ENCODE measurements at regions not wholly inside any gene's neighbourhood (a gene's known extent, or its start where the extent isn't known, plus 50 kb on each side); places are given as distances from the start of the nearest gene placed in this dataset.

DNA sequence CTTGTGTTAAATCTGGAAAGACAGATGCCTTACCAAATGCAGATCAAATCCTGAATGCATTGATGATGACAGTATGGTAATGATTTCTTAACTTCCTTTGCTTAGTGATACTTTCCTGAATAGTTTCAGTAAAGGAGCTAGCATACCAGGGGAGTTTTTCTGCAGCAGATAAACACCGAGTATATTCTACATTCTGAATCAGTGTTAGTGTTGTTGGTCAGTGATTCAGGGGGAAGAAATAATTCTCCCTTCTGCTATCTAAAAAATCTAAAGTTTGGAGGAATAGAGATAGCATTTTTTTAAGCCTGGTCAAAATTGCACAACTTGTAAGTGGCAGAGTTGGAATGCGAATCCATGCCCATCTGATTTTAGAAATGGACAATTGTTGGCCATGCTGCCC is 512.2 kb upstream of the MARCKS start:
- TF ChIP-seq, protein P1, sequence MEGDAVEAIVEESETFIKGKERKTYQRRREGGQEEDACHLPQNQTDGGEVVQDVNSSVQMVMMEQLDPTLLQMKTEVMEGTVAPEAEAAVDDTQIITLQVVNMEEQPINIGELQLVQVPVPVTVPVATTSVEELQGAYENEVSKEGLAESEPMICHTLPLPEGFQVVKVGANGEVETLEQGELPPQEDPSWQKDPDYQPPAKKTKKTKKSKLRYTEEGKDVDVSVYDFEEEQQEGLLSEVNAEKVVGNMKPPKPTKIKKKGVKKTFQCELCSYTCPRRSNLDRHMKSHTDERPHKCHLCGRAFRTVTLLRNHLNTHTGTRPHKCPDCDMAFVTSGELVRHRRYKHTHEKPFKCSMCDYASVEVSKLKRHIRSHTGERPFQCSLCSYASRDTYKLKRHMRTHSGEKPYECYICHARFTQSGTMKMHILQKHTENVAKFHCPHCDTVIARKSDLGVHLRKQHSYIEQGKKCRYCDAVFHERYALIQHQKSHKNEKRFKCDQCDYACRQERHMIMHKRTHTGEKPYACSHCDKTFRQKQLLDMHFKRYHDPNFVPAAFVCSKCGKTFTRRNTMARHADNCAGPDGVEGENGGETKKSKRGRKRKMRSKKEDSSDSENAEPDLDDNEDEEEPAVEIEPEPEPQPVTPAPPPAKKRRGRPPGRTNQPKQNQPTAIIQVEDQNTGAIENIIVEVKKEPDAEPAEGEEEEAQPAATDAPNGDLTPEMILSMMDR (IDR thresholded peaks at IDR 0.05; ENCODE audit: insufficient read depth, low read depth, low read length) = no peak
- no peak for DNase-seq (ENCODE audit: low read depth)
- no peak overlapping the region for H3K4me3 ChIP-seq (ENCODE audit: low read depth, low read length)

GRCh38 chr6:113347436-113347835 is 509.7 kb upstream of the MARCKS start:
- TF ChIP-seq, protein P1 (IDR thresholded peaks at IDR 0.05; ENCODE audit: insufficient read depth, low read depth, low read length) = no peak
- no peak for DNase-seq (ENCODE audit: low read depth)
- no peak overlapping the region for H3K4me3 ChIP-seq (ENCODE audit: low read depth, low read length)

- TF ChIP-seq, protein P1 (IDR thresholded peaks at IDR 0.05; ENCODE audit: insufficient read depth, low read depth, low read length) = no peak
- DNase-seq (ENCODE audit: low read depth) = peak; percentile 54
- H3K4me3 ChIP-seq (ENCODE audit: low read depth, low read length) = no peak overlapping the region
Observed at GRCh38 chr6:113350461-113350860, 506.7 kb upstream of the MARCKS start.

DNA sequence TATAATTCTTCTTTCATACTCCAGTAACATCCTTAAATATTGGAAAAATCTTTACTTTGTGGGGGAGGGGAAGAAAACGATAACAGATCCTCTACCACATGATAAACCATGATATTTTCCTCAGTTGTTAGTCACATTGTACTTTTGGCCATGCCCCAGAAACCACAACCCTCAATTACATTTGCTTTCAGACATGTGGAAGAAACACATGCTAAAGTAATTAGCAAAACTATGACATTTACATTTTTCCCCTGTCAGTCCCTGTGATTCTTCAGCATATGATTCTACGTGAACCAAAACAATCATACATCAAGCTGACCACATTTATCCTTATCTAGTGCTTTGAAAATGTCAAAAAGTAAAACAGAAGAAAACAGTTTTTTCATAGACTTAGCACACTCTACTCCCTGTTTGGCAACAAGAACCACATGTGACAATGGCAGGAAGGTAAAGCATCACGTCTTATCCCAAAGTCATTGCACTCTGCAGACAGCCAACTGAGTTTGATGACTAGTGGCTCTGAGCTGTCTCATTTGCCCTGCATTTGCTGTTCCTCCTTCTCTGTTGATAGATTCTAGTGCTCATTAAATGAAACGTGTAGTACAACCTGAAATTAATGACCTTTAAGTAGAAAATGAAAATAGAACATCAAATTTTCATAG is 505.8 kb upstream of the MARCKS start:
- no peak overlapping the region for H3K4me3 ChIP-seq (ENCODE audit: low read depth, low read length)
- peak; percentile 94 for DNase-seq (ENCODE audit: low read depth)
- TF ChIP-seq, protein P1 (IDR thresholded peaks at IDR 0.05; ENCODE audit: insufficient read depth, low read depth, low read length) = no peak

DNA sequence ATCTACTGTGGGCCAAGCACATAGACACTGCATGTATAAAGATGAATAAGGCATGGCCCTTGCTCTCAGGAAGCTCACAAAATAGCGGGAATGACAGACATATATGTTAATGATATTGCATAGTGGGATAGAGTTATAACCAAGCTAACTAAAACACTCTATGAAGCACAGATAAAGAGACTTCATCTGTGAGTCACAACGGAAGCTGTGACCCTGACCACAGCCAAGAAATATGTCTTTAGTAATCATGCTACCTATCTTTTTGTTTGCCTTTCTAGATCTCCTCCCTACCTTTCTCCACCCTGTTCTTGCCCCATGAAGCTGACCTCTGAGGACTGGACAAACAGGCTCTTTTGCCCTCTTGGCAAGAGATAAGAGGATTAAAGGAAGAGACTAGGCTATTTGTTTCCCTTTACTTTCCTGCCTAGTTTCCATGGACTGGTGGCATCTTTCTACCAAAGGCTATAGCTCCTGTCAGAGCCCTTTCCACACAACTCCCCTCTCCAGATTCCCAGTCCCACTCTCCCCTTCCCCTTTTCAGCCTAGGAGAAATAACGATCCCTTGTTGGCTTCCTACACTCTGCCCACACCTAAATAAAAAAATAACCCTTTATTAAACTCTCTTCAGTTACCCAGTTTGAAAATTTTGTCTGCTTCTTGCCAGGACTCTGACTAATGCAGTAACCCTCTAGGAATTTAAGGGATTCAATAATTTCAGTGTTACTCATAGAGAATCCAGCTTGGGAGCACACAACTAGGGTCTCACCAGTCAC is 504.9 kb upstream of the MARCKS start:
- DNase-seq (ENCODE audit: low read depth) = peak; percentile 73
- no peak overlapping the region for H3K4me3 ChIP-seq (ENCODE audit: low read depth, low read length)

DNA sequence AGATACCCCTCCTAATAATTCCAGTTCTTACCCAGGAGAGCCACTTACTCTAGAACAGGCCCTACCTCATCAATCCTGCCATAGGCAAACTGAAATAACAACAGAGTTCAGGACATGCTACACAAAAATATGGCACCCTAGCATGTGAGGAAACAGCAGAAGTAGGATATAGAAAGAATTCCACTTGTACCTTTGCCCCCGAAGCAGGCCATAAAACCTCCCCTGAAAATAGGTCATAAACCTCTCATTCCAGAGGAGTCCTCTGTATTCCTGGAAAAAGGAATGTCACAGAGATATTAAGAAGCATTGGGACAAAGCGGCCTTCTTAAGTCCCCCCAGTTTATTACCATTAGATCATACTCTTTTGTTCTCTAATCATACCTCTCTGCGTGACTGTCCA is 504.3 kb upstream of the MARCKS start:
- TF ChIP-seq, protein P1 (IDR thresholded peaks at IDR 0.05; ENCODE audit: insufficient read depth, low read depth, low read length) = no peak
- H3K4me3 ChIP-seq (ENCODE audit: low read depth, low read length) = no peak overlapping the region
- DNase-seq (ENCODE audit: low read depth) = no peak

More for the DNA sequence above, 504.9 kb upstream of the MARCKS start:
- TF ChIP-seq, protein P1 (IDR thresholded peaks at IDR 0.05; ENCODE audit: insufficient read depth, low read depth, low read length) = no peak

Measured in fibroblast of villous mesenchyme (primary cell).